Activated T-helper 2 cell treated with anti-CD3 and anti-CD28 coated beads, Interferon-gamma antibody, Interleukin-2, Interleukin-4, amounts not matched to agents 10 μg/mL and 5 μg/mL and 100 μg/mL, durations not matched to agents 14 hours and 24 hours and 36 hours (primary cell): ENCODE measurements at regions not wholly inside any gene's neighbourhood (a gene's known extent, or its start where the extent isn't known, plus 50 kb on each side); places are given as distances from the start of the nearest gene placed in this dataset.

Experiments used
- DNase-seq: peaks from one replicate; pipeline ENCODE4 v3.0.0; 2021; ENCODE audit warnings: low spot score
- H3K27ac Mint-ChIP-seq: one replicate; pipeline ENCODE4 v1.8.0; 2021; ENCODE audit warnings: mixed read lengths
- H3K27me3 Mint-ChIP-seq: one replicate; pipeline ENCODE4 v1.8.0; 2021; ENCODE audit warnings: low read depth, mixed read lengths
- H3K36me3 Mint-ChIP-seq: one replicate; pipeline ENCODE4 v1.8.0; 2021; ENCODE audit warnings: low read depth, mixed read lengths
- H3K4me1 Mint-ChIP-seq: one replicate; pipeline ENCODE4 v1.8.0; 2021; ENCODE audit warnings: low read depth, mixed read lengths
- H3K4me3 Mint-ChIP-seq: one replicate; pipeline ENCODE4 v1.8.0; 2021; ENCODE audit warnings: low read depth, mild to moderate bottlenecking, moderate library complexity, mixed read lengths
- H3K9me3 Mint-ChIP-seq: one replicate; pipeline ENCODE4 v1.8.0; 2021; ENCODE audit warnings: mixed read lengths
- intact Hi-C: fragments of 100-400 bp; cut with micrococcal nuclease; formaldehyde crosslinking; loops from one replicate; pipeline ENCODE4 v1.15.1; 2023

DNA sequence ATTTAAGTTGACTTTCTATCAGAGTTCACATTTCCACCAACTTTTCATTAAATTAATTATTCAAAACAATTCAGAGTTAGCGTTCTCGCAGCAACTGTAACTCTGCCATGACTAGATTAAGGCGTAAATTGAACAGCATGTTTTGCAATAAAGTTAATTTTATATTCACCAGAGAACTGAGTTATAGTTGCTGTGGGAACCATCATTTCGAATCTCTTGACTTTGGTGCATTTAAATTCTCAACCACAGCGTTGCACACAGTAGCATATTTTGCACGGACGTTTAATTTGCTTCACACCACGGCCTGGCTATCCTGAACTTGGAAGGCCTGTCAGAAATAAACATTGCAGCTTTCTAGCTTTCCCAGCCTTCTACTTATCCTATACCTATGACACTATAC, 144.3 kb upstream of the WWC1 start:
- Mint-ChIP-seq H3K9me3 (no peaks in the 10 kb centered on the region), H3K27ac (no peak overlapping the region), H3K36me3 (no peaks in the 10 kb centered on the region), H3K4me3 (no peak overlapping the region), H3K27me3 (no peaks in the 10 kb centered on the region), H3K4me1 (no peaks in the 10 kb centered on the region)
- no peak for DNase-seq
- intact Hi-C loops = no loop called here

DNA sequence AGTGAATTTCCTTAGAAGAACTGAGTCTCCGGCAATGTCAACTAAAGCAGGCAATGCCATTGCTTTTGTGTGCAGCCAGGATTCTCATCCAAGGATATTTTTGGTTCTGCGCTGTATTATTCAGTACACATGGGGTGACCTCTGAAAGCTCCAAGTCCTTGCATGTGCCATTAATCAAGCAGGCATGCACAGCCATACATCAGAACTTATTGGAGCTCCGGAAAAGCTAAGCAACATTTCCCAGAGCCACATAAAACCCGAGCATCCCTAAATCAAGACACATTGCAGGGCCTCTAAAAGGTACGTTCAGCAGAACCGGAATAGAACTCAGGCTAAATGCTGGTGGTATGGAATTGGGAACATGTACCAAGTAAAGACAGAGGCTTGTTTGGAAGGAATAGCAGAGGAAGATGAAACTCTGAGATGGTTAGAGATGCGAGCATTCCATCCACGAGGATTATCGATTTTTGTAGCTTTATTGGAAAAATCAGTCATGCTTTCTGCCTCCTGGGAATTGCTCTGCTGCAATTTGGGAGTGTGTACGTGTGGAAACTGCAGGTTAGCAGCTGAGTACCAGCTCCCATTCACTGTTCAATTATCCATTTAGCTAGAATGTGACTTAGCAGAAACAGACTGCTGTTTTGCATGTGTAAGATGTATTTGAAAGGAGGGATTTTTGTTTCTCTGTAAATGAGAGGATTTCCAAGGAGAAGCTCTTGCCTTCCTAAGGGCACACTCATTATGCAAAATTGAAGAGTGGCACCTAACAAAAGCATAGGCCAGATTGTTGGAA, 143.7 kb upstream of the WWC1 start:
- no peaks in the 10 kb centered on the region for H3K9me3 Mint-ChIP-seq
- no peak overlapping the region for H3K4me3 Mint-ChIP-seq
- no peaks in the 10 kb centered on the region for H3K36me3 Mint-ChIP-seq
- DNase-seq = no peak
- no peak overlapping the region for H3K27ac Mint-ChIP-seq
- intact Hi-C loops = no loop called here
- no peaks in the 10 kb centered on the region for H3K4me1 Mint-ChIP-seq
- H3K27me3 Mint-ChIP-seq = peaks cover 2% of the 10 kb centered on the region

DNA sequence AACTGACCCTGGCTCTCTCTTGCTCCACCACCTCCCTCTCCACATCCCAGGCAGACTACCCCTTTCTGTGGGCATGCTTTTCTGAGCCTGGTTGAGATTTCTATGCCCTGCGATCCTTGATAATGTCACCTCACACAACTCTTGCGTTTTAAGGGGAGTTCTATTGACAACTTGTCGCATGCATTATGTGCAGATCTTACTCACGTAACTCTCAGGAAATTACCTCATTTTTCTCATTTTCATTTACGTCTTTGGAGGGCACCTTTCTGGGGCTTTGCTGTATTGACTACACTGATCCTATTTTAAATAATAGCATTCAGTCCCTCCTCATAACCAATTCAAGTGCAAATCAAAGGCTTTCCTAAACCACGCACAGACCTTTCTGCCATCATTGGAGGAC, 140.4 kb upstream of the WWC1 start:
- Mint-ChIP-seq H3K4me1 (no peaks in the 10 kb centered on the region), H3K9me3 (no peaks in the 10 kb centered on the region), H3K4me3 (no peak overlapping the region), H3K27ac (no peak overlapping the region), H3K27me3 (peaks cover 2% of the 10 kb centered on the region), H3K36me3 (no peaks in the 10 kb centered on the region)
- DNase-seq = no peak
- intact Hi-C loops = no loop called here

DNA sequence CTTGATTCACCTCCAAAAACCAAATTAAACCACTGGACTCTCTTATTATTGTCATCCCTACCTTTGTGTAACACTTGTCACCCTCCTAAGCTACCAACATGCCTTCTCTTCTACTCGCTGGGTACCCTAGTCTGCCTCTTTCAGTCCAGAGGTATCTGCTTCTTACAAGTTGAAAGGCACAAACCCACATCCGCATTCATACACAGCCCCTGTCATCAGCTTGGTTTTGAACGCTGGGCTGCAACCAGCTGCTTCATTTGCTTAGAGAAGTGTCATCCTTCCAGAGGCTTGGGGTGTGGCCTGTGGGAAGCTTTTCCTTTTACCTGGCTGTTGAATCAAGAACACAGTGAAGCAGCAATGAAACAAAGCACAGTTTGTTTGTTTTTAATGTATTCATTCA, 138.8 kb upstream of the WWC1 start:
- H3K9me3 Mint-ChIP-seq = no peaks in the 10 kb centered on the region
- H3K36me3 Mint-ChIP-seq = no peaks in the 10 kb centered on the region
- intact Hi-C loops = no loop called here
- no peaks in the 10 kb centered on the region for H3K4me1 Mint-ChIP-seq
- no peak overlapping the region for H3K4me3 Mint-ChIP-seq
- H3K27me3 Mint-ChIP-seq = peaks cover 8% of the 10 kb centered on the region
- DNase-seq = no peak
- H3K27ac Mint-ChIP-seq = no peak overlapping the region

DNA sequence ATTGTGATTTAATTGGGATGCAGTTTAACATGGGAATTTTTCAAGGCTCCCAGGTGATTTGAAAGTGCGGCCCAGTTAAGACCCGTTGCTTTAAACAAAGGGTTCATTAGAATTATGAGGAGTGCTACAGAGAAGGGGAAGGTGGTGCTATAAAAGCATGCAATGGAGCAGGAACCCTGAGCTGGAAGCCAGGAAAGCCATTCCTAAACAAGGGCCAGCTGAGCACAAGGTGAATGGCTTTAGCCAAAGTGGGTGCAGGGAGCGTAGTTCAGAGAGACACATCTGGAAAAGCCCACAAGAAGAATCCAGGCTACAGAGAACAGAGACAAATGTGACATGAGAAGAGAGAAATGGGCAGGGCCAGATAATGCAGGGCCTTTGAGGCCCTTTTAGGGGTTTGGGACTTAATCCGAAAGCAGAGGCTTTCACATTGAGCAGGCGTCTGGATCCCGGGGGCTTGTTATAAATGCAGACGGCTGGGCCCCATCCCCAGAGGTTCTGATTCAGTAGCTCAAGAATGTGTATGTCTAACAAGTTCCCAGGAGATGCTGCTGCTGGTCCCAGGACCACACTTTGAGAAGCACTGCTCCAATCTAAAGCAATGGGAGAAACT, 138.1 kb upstream of the WWC1 start:
- no peak for DNase-seq
- H3K27me3 Mint-ChIP-seq = peaks cover 8% of the 10 kb centered on the region
- H3K36me3 Mint-ChIP-seq = no peaks in the 10 kb centered on the region
- H3K4me1 Mint-ChIP-seq = no peaks in the 10 kb centered on the region
- no peak overlapping the region for H3K27ac Mint-ChIP-seq
- H3K4me3 Mint-ChIP-seq = no peak overlapping the region
- H3K9me3 Mint-ChIP-seq = no peaks in the 10 kb centered on the region
- intact Hi-C loops = no loop called here

DNA sequence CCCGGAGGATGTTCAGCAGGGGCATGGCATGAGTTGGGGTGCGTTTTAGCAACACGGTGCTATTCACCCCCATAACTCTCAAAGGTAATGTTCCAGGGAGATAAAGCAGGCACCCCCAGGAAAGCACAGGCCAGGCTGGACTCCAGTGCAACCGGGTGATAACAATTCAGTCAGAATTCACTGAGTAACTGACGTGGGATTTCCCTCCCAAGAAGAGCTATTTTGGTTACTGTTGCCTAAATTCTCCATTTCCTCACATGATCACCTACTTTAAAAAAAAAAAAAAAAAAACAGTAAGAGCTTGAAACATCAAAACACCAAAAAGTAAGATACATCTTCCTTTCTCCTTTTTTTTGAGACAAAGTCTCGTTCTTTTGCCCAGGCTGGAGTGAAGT, 137.6 kb upstream of the WWC1 start:
- Mint-ChIP-seq H3K36me3 (no peaks in the 10 kb centered on the region), H3K27ac (no peak overlapping the region), H3K9me3 (no peaks in the 10 kb centered on the region), H3K27me3 (peaks cover 8% of the 10 kb centered on the region), H3K4me3 (no peak overlapping the region), H3K4me1 (no peaks in the 10 kb centered on the region)
- DNase-seq = no peak
- intact Hi-C loops = no loop called here

DNA sequence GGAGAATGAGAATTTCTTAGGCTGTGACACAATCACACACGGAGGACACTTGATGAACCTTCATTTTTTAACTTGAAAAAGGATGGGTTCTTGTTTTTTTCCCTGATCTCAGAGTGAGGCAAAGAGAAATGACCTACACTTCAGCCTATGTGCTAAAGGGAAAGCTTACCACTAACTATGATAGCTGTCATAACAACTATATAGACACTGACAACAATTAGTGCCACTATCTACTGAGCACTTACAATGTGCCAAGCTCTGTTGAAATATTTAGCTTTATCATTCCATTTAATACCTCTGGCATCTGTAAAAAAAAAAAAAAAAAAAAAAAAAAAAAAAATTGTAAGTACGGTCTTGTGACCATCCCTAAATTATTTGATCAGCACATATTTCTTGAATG, 135.9 kb upstream of the WWC1 start:
- H3K36me3 Mint-ChIP-seq = no peaks in the 10 kb centered on the region
- H3K27ac Mint-ChIP-seq = no peak overlapping the region
- H3K27me3 Mint-ChIP-seq = peaks cover 8% of the 10 kb centered on the region
- no peaks in the 10 kb centered on the region for H3K9me3 Mint-ChIP-seq
- H3K4me3 Mint-ChIP-seq = no peak overlapping the region
- intact Hi-C loops = no loop called here
- no peaks in the 10 kb centered on the region for H3K4me1 Mint-ChIP-seq
- no peak for DNase-seq

DNA sequence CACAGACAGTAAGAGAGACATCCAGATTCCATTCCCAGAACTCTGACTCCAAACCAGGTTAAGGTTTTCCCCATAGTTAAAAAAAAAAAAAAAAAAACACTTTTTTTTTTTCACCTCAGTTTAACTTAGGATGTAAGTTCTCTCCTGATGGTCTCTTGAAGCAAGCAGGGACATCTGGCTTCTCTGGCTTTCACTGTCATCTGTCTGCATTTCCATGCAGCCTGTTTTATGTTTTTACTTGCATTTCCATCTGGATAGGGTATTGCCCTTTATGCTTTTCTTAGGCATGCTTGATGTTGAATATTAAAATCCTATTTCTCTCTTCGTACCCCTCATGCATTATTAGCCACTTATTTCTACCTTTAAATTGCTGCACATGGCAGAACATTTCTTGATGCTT, 135.3 kb upstream of the WWC1 start:
- intact Hi-C loops = no loop called here
- no peak overlapping the region for H3K27ac Mint-ChIP-seq
- H3K4me3 Mint-ChIP-seq = no peak overlapping the region
- no peaks in the 10 kb centered on the region for H3K4me1 Mint-ChIP-seq
- no peak for DNase-seq
- peaks cover 8% of the 10 kb centered on the region for H3K27me3 Mint-ChIP-seq
- no peaks in the 10 kb centered on the region for H3K36me3 Mint-ChIP-seq
- H3K9me3 Mint-ChIP-seq = no peaks in the 10 kb centered on the region

DNA sequence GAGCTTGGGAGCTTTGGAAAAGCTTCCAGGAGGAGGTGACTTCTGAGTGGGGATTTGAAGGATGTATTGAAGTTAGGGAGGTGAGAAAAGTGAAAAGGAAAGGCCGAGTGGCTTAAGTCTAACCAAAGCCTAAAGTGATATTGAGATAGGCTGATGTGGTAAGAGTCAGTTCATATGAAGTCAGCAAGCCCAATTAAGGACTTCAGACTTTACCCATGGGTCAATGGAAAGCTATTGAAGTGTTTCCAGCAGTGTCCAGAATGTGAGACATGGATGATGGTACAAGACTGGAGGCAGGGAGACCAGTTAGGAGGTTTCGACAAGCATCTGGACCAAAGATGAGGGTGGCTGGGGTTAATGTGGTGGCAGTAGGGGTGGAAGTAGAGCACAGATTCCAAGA, 134.3 kb upstream of the WWC1 start:
- H3K4me1 Mint-ChIP-seq = no peaks in the 10 kb centered on the region
- no peaks in the 10 kb centered on the region for H3K9me3 Mint-ChIP-seq
- no peak overlapping the region for H3K27ac Mint-ChIP-seq

DNA sequence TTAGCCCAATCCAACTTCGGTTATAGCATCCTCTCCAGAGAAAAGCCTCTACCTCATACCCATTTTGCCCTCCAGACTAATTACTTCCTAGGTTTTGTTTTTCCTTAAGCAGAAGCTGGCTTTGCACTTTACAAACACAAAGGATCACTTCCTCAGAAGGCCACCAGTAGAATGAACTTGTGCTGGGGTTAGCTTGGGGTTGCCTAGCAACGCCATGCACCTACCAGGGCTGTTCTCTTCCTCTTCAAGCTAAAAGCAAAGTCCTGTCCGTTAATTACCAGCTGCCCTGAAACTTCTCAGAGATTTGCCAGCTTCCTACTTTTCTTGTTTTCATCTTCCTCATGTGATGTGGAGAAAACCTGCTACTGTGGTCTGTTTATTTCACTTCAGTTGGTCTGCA, 132.0 kb upstream of the WWC1 start:
- Mint-ChIP-seq H3K27ac (no peak overlapping the region), H3K4me1 (no peaks in the 10 kb centered on the region), H3K27me3 (peaks cover 6% of the 10 kb centered on the region), H3K4me3 (no peak overlapping the region), H3K9me3 (no peaks in the 10 kb centered on the region), H3K36me3 (no peaks in the 10 kb centered on the region)
- intact Hi-C loops = no loop called here
- no peak for DNase-seq

More for the DNA sequence above, 134.3 kb upstream of the WWC1 start:
- H3K4me3 Mint-ChIP-seq = no peak overlapping the region
- no peak for DNase-seq
- intact Hi-C loops = no loop called here
- peaks cover 8% of the 10 kb centered on the region for H3K27me3 Mint-ChIP-seq
- no peaks in the 10 kb centered on the region for H3K36me3 Mint-ChIP-seq

DNA sequence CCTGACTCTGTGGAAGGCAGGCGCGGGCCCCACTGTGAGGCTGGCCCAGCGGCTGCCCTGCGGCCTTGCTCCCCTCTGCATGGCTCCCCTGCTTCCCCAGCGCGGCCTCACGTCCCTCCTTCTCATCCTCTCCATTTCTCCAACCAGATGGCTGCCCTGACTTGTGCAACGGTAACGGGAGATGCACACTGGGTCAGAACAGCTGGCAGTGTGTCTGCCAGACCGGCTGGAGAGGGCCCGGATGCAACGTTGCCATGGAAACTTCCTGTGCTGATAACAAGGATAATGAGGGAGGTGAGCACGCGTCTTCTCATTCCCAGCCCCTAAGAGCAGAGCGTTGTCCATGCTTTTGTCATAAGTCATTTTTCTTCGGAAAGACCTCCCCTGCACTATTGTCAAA, 129.0 kb upstream of the WWC1 start:
- no peak for DNase-seq
- peaks cover 4% of the 10 kb centered on the region for H3K4me1 Mint-ChIP-seq
- H3K9me3 Mint-ChIP-seq = no peaks in the 10 kb centered on the region
- no peak overlapping the region for H3K4me3 Mint-ChIP-seq
- no peak overlapping the region for H3K27ac Mint-ChIP-seq
- no peaks in the 10 kb centered on the region for H3K36me3 Mint-ChIP-seq
- intact Hi-C loops = no loop called here
- peaks cover 7% of the 10 kb centered on the region for H3K27me3 Mint-ChIP-seq

DNA sequence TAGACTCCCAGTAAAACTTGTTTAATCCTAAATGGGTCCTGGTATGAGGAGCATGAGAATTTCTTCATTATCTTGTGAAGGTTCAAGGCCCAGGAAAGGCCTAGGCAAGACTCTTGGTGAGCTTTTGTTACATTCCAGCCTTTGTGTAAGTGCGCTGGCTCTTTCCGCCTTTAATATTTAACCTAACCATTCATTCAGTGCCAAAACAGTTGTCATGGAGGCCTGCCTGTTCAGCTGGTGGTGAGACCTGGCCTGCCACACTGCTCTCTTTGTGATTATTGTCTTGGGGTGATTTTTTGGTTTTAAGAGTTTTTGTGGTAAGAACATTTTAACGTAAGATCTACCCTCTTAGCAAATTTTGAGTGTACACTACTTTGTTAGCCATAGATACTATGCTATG, 127.5 kb upstream of the WWC1 start:
- peaks cover 6% of the 10 kb centered on the region for H3K27me3 Mint-ChIP-seq
- H3K36me3 Mint-ChIP-seq = no peaks in the 10 kb centered on the region
- no peak for DNase-seq
- no peak overlapping the region for H3K4me3 Mint-ChIP-seq
- H3K9me3 Mint-ChIP-seq = no peaks in the 10 kb centered on the region
- intact Hi-C loops = no loop called here
- H3K27ac Mint-ChIP-seq = no peak overlapping the region
- peaks cover 4% of the 10 kb centered on the region for H3K4me1 Mint-ChIP-seq

DNA sequence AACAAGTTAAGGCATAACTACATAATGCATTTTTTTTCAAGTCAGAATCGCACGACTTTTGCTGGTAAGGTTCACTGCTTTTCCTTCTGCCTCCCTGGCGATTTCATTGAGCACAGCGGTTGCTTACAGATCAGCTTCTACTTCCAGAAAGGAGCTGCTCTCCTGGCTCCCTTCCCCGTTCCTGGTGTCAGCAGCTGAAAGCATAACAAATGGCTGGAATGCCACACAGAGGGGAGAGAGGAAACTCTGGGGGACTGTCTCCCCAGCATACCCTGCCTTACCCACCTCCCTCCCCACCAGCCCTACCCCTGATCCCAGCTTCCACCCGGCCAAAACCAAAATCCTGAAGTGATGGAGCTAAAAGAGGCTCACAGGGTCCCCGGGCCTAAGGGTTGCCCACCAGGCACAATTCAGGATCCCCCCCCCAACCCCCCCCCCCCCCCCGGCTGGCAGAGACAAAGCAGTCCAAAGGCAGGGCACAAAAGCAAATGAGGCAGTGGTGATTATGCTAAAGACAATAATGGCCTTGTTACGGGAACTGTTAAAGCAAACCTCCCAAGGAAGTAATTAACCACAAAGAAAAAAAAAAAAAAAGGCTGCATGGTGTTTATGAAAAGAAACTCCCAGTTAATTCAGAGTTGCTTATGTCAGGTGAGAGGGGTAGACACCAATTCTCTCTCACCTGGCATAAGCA, 126.1 kb upstream of the WWC1 start:
- H3K4me1 Mint-ChIP-seq = peaks cover 4% of the 10 kb centered on the region
- peaks cover 6% of the 10 kb centered on the region for H3K27me3 Mint-ChIP-seq
- DNase-seq = no peak
- H3K4me3 Mint-ChIP-seq = no peak overlapping the region
- no peaks in the 10 kb centered on the region for H3K36me3 Mint-ChIP-seq
- no peaks in the 10 kb centered on the region for H3K9me3 Mint-ChIP-seq
- H3K27ac Mint-ChIP-seq = no peak overlapping the region
- intact Hi-C loops = no loop called here
